Inflammatory macrophage (primary cell): ENCODE measurements at regions not wholly inside any gene's neighbourhood (a gene's known extent, or its start where the extent isn't known, plus 50 kb on each side); places are given as distances from the start of the nearest gene placed in this dataset.

Source experiments
- DNase-seq, 2 donors: peaks; one replicate each; pipeline ENCODE4 v3.0.0-alpha.2; 2020 to 2022

GRCh38 chr4:89598602-89599001 is 238.4 kb downstream of the SNCA start:
- no peak for DNase-seq

- no peak for DNase-seq
Observed at GRCh38 chr4:89595125-89595789, 241.7 kb downstream of the SNCA start.

GRCh38 chr4:89590128-89590527 is 246.8 kb downstream of the SNCA start:
- no peak for DNase-seq

GRCh38 chr4:89588421-89588820 is 248.5 kb downstream of the SNCA start:
- DNase-seq, result no peak

GRCh38 chr4:89587364-89587763 is 249.6 kb downstream of the SNCA start:
- DNase-seq, result no peak

GRCh38 chr4:89586864-89587263 is 250.1 kb downstream of the SNCA start:
- DNase-seq, result no peak

- peak; percentile 65 to 70 for DNase-seq
Observed at GRCh38 chr4:89586318-89586717, 250.6 kb downstream of the SNCA start.

GRCh38 chr4:89582756-89583505 is 254.0 kb downstream of the SNCA start:
- peak; percentile 28 to 46 for DNase-seq

GRCh38 chr4:89579771-89580170 is 257.2 kb downstream of the SNCA start:
- no peak for DNase-seq

- DNase-seq, result no peak
Observed at GRCh38 chr4:89576246-89576645, 260.7 kb downstream of the SNCA start.

- DNase-seq, result no peak
Observed at GRCh38 chr4:89575840-89576239, 261.1 kb downstream of the SNCA start.

GRCh38 chr4:89574176-89574575 is 262.8 kb downstream of the SNCA start:
- no peak for DNase-seq

GRCh38 chr4:89573656-89574055 is 263.3 kb downstream of the SNCA start:
- no peak for DNase-seq

GRCh38 chr4:89572224-89572858 is 264.6 kb downstream of the SNCA start:
- DNase-seq, result no peak

- no peak for DNase-seq
Observed at GRCh38 chr4:89570931-89571330, 263.3 kb upstream of the GPRIN3 start.

GRCh38 chr4:89567936-89568335 is 260.3 kb upstream of the GPRIN3 start:
- DNase-seq, result no peak

- no peak for DNase-seq
Observed at GRCh38 chr4:89563431-89563830, 255.8 kb upstream of the GPRIN3 start.

GRCh38 chr4:89562746-89563145 is 255.1 kb upstream of the GPRIN3 start:
- DNase-seq, result no peak

GRCh38 chr4:89561048-89561447 is 253.4 kb upstream of the GPRIN3 start:
- DNase-seq, result no peak

GRCh38 chr4:89558147-89558546 is 250.5 kb upstream of the GPRIN3 start:
- DNase-seq, result peak in 1 of 2 donors; percentile 16

GRCh38 chr4:89556601-89557305 is 249.2 kb upstream of the GPRIN3 start:
- DNase-seq, result no peak

GRCh38 chr4:89551191-89551590 is 243.6 kb upstream of the GPRIN3 start:
- no peak for DNase-seq

- DNase-seq, result no peak
Observed at GRCh38 chr4:89549907-89550306, 242.3 kb upstream of the GPRIN3 start.
